Brain pericyte (primary cell): ENCODE measurements at regions not wholly inside any gene's neighbourhood (a gene's known extent, or its start where the extent isn't known, plus 50 kb on each side); places are given as distances from the start of the nearest gene placed in this dataset.
"Not testable (repeated sequence)": the region's sequence is repeated elsewhere in the genome, so short reads cannot be mapped to it uniquely, and the experiment has no call there.

Experiments used
- DNase-seq: peaks from one replicate; pipeline ENCODE4 v3.0.0-alpha.2; 2012; ENCODE audit warnings: low read depth, low spot score

DNA sequence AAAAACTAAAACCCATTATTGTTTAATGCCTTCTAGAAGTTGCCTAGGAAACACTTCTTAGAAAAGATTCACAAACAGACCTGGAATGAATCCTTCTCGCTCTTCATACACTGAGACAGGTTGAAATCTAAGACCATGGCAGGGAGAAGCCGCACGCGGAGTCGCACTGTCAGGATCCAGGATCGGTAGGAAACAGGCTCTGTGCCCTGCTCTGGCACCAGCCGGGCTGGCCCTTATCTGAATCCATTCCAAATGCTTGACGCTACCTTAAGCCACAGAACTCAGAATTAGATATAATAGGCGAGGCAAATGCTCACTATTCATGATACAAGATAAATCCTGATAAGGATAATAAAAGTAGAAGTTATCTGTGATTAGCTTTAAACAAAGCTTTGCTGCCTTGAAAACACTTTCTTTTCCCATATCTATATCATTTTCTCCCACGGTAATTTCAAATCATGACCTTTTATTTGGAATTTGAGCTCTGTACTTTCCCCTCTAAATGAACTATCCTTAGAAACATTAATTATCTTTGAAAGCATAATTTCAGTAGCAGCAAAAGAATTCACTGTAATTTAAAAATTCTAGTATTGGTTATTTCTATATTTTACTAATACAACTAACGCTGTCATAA lies 385.6 kb downstream of the IRS2 start:
- DNase-seq: no peak

DNA sequence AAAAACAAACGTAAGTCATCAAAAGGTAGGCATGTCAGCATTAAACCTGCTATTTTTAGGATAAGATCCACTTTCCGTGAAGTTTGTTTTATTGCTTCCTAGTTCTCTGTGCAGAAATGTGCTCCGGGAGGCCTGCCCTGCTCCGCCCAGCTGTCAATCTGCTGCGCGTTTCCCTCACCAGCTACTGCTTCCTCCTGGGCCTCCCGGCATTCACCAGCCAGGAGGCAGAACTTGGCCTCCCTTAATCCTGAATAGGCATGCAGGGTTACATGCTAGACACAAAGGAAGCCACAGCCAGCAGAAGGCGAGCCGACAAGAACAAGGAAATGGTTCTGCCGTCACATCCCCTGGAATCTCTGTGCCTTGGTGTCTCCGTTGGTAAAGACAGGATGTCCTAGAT lies 386.2 kb downstream of the IRS2 start:
- no peak for DNase-seq

DNA sequence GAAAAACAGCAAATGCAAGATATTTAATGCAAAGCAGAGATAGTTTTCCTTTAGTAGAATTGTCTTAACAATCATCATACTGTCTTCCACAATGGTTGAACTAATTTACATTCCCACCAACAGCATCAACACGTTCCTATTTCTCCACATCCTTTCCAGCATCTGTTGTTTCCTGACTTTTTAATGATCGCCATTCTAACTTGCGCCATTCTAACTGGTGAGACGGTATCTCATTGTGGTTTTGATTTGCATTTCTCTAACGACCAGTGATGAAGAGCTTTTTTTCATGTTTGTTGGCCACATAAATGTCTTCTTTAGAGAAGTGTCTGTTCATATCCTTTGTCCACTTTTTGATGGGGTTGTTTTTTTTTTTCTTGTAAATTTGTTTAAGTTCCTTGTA lies 388.3 kb downstream of the IRS2 start:
- DNase-seq: not testable (repeated sequence)

DNA sequence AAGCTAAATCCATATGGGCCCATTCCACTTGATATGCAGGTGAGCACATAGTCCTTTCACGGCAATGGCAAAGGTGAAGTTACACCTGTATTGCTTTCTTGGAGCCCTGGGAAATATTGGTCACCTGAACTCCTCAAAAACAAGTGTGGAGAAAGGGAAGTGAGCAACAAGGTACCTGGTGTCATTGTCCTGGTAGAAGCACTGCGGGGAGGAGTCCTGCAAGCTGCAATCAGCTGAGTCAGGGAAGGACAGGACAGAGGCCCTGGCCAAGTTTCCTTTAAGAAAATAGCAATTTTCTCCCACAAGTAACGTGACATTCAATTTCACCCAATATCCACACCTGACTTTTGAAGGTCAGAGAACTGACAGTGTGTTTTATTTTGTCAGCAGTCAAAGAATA lies 389.1 kb downstream of the IRS2 start:
- DNase-seq: no peak

DNA sequence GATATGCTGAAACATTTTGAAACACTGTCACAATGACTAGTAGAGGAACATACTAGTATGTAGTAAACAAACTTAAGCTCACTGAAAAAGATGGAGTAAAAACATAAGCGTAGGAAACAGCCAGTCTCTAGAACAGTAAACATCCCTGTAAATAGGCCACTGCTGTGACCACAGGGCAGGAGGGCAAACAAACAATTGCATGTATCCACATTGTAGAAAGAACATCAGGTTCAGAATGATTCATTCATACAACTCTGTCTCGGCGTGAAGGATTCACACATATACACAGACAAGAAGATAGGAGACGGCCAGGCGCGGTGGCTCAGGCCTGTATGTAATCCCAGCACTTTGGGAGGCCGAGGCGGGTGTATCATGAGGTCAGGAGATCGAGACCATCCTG lies 390.1 kb downstream of the IRS2 start:
- DNase-seq: no peak

DNA sequence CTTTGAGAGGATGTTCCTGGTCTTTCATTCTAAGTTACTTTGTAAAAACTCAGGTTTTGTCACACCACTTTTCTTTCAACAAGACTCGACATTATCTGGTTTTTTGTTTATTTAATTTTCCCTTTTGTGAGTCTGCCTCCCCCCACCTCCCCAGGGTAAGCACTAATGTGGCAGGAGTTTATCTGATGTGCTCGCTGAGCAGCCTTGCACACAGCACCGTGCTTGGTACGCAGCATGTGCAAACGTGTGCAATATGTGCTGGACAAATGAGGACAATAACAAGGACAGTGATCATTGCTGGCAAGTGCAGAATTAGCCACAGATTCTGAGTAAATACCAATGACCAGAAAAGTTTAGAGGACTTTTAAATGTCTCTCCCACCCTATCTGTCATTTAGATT lies 391.4 kb downstream of the IRS2 start:
- no peak for DNase-seq

DNA sequence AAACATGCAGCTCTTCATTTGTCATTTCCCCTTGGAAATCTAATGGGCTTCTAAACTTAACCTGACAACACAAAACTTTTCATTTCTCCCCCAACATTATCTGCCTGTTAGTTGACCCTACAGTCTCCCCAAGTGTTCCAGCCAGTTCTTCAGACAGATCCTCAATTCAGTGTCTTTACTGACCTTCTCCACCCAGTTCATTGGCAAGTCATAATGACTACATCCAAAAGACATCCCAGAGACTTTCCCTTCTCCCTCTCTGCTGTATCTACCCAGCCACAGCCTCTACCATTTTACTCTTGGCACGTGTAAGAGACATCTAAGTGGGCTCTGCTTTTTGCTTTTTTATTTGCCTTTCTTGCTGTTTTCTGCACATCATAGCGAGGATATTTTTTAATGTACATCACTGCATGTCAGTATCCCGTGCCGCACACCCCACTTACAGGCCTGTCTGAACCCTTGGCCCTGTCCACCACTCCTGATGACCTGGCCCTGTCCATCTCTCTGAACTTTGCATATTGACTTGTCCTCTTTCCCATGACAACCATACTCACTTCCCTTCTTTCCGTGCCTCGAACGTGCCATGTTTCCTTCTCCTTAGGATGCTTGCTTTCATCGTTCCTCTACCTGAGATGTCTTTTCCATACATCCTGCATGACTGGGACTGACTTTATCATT lies 391.9 kb downstream of the IRS2 start:
- no peak for DNase-seq

DNA sequence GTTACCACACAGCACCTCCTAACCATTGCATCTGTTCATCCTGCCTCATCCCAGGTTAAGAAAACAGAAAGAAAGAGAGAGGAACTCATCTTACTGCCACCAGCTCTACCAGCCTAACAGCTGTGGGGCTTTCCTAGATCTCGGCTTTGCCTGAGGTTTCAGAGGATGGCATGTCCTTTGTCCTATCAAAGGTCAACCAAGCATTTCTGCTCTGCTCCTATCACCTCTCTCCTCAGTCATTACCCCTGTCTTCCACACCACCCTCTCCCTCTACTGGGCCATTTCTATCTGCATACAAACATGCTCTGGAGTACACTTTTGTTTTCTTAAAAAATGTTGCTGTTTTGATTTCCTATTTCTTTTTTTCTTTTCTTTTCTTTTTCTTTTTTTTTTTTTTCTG lies 393.3 kb downstream of the IRS2 start:
- DNase-seq: no peak

DNA sequence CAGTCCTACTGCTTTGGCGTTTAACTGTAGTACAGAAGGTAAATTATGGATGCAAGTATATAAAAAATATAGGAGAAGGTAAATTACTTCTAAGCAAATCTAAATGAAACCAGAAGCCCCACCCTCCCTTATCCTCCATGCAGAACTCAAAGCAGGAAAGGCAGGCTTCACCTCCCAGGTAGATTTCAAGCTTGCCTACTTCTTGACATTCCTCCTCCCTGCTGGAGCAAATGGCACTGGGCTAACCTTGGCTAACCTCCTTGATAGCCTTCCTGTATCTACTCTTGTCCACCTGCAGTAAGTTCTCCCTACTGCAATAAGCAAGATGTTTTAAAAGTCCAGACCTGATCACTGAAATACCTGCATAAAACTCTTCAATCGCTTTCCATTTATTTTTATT lies 396.0 kb downstream of the IRS2 start:
- no peak for DNase-seq

DNA sequence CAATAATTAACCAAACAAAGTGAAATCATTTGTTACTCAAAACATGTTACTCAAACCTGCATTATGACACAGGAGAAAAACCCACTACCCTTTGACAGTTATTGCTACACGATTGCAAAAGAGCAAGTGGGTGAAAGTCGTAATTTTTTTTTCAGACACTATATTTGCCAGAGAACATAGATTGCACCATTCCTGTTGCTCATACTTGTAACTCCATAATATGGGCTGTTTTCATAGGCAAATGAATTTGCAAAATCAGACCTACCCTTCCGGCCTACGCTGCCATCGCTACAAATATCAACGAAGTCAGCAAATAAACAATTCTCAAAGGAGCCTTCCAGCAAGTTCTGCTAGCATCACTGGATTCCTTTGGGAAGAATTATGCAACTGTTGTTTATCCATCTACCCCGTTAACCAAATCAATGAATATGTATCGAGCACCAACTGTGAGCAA lies 396.5 kb downstream of the IRS2 start:
- no peak for DNase-seq

DNA sequence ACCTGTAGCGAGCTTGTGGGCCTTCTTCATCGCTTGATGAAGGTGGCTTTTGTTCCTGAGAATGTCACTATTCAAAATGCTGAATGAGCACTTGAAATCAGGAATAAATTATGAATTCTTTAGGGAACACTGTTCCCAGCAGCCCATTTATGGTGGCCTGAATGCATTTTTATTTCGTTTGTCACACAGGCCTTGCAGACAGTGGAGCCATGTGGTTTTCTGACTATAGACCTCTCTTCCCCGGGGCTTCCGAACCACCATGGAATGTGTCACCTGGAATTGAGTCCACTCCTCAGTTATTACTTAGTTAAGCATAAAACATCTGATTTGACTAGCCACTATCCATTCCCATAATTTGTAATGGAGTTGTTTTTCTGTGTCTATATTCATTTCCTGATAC lies 396.9 kb downstream of the IRS2 start:
- no peak for DNase-seq

DNA sequence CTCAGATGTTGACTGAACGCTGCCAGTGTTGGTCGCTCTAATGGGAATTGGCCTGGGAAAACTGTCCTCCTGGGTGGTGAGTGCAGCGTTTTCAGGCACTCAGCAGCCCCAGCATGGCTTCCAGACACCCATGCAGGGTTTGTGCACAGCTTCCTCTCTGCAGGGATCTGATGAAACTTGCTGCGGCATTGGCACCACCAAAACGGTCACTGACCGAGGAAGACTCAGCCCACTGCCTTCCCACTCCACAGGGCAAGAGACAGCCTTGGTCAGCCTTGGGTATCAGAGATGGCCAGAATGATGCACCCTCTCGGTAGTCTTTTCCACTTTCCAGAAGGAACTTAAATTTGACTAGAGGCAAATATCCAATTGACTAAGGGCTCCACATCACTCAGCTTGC lies 398.9 kb downstream of the IRS2 start:
- DNase-seq: no peak

DNA sequence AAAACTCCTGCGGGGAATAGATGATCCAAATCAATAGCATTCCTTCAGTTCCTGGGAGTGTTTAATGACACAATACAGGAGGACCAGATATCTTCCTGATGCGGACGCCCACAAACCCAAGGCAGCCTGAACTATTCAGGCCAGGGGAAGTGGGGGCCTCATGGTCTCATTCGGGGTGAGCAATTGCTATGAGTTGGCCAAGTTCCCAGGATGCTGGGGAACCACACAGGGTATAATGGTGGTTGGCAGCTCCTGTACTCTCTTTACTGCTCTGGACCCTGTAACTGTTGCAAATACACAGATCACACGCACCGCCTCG lies 401.2 kb downstream of the IRS2 start:
- no peak for DNase-seq

DNA sequence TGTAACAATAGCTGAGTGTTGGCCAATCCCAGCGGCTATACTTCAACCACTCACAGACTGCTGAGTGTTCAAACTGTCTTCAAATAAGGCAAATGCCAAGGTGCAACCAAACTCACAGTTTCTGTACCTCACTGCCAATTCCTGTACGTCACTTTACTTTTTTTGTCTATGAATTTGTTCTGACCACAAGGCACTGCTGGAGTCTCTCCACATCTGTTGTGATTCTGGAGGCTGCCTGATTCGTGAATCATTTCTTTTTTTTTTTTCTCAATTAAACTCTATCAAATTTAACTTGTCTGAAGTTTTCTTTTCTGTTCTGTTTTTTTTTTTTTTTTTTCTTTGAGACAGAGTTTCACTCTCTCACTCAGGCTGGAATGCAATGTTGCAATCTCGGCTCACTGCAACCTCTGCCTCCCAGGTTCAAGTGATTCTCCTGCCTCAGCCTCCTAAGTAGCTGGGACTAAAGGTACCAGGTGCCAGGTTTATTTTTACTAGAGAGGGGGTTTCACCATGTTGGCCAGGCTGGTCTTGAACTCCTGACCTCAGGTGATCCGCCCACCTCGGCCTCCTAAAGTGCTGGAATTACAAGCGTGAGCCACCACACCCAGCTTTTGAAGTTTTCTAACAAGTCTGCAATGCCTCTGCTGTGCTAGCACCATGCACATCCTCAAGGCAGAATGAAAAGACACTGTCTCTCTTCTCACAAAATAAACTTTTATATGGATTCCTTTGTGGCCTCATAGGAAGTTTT lies 401.7 kb downstream of the IRS2 start:
- DNase-seq: peak; percentile 55

DNA sequence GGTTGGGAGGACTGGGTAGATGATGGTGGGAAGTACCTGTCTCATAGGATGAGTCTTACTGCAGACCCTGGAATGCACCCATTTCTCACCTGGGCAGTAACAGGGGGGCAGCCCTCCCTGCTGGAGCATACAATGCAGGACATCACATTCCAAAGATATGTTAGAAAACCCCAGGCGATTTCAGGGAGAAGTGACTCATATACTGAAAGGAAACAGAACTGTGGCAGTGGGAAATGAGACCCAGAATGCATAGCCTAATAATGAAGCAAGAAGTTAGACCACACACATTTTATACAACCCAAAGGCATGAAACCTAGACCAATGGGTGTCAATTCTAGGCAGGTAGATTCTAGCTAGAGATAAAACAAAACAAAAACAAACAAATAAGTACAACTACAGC lies 402.7 kb downstream of the IRS2 start:
- no peak for DNase-seq

DNA sequence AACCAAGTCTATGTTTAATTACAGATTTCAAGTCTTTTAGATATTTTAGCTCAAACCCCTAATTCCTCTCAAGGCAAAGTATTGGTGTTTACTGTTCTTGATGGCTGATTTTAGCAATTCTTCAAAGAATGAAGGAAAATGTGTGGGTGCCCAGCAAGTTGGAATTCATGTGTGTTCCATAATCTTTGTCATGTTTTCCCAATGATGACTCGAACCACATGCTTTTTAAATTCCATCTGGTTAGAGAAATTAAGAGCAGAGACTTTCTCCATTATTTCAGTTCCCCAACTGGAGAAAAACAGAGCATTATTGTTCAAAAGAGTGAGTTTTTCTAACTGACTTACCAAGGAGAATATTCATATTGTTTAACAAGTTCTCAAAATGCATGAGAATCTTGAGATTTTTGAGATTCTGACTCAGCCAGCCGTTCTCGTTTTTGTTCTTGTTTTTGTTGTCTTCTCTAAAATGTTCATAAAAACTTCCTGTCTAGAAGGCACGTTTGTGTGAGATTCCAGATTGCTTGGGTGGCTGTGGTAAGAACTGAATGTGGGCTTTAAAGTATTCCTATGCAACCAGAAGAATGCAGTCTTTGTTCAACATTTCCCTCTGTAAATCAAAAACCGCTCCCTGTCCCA lies 404.7 kb downstream of the IRS2 start:
- no peak for DNase-seq

DNA sequence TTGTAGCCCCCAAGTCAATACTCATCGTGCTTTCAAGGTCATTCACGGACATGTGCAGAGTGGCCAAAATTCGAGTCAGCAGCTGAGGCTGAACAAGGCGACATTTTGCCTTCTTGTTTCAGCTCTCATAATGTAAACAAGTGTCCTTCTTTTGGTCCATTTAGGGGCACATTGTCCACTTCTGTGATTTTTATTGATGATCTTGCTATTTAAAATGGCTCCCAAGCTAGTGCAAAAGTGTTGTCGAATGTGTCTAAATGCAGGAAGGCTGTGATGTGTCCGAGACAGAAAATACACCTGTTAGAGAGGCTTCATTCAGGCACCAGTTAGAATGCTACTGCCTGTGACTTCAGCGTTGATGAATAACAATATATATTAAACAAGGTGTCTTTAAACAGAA lies 405.9 kb downstream of the IRS2 start:
- no peak for DNase-seq

DNA sequence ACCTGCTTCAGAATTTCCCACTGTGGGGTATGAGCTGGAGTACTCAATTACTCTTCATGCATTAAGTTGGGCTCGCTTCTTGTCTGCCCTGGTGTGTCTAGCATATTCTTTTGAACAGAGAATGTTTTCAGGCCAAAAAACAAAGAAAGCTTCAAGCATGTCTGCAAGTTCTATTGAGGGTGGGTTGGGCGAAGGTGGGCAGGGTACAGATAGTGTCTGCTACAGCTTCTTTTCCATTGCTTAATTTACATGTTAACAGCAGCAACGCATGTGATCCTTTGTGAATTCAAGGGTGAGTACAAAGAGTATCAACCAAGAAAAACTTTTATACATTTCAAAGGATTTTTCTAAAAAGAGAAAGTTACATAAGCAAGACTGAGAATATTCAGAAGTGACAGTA lies 406.5 kb downstream of the IRS2 start:
- no peak for DNase-seq

DNA sequence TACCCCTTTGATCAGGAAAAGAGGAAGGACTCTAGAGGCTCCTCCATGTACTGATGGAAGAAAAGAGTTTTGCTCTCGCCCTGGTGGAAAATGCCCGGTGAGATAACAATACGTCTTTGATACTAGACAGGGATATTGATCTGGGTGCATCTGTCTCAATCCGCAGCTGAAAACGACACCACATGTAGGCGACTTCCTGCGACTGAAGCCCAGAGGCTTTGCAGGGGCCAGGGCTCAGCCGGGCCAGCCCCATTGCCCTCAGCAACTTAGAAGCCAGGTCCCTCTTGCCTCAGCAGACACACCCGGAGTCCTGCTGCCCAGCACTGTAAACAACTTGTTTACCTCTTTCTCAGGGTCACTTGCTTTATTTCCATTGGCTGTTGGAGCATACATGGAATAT lies 409.4 kb downstream of the IRS2 start:
- DNase-seq: no peak

DNA sequence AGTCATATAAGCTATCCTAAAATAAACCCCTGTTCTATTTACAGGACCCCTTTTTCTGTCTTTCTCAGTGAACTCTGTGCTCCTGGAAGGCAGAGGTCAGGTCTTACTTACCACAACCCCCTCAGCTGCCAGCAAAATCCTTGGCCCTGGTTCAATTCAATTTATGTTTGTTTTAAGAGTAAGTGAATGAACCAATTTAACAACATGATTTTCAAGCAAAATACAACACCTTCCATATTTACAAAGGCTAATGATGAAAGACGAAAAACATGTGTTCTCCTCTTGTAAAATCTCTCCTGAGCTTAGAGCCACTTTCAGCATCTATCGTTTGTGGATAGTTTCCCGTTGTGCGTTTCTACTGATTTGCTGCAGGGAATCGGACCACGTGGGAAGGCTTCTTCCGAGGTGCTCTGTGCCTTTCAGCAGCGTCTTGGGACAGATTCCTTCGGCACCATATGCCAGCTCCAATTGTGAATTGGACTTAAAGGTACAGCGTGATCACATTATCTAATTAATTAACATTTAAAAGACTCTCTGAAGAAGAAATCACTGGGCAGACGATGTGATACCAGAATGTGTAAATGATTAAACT lies 411.7 kb downstream of the IRS2 start:
- DNase-seq: no peak

DNA sequence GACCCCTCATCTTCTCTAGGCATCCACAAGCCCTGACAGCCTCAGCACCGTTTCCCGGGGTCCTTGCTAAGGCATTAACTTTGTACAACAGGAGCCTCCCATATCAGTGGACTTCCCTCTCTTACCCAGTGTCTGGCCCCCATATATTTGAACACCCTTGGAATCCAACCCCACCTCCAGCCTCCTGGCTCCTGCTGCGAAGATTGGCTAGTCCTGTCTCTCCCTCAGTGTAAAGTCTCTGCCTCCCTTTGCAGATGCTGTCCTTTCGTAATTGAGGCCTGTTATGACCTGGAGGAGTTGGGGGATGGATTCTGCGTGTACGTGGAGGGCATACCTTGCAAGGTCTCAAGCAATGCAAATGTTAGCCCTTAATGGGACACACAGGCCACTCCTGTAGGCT lies 413.7 kb downstream of the IRS2 start:
- DNase-seq: no peak

DNA sequence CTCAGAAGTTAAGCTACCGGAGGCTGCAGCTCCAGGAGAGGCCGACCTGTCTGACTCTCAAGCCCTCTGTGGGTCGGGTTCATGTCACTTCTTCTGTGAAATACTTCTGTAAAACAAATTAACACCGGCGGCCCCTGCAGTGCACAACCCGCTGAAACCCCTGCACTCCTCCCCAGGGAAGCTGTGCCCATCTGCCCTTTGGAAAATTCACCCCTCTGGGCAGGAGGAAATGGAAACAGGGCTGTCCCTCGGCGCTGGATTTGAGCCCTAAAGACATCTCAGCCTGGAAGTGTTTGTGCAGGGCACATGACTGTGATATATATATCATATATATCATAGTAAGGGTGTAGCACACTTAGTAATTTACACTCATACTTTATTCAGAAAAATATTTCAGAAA lies 415.3 kb downstream of the IRS2 start:
- no peak for DNase-seq
